PC-3 (cell line): ENCODE measurements at regions not wholly inside any gene's neighbourhood (a gene's known extent, or its start where the extent isn't known, plus 50 kb on each side); places are given as distances from the start of the nearest gene placed in this dataset.
A peak's percentile ranks its signal among the peaks of the same experiment; 100 is the strongest.

Source experiments
- ATAC-seq: fragments of 200-7000 bp; cut with Tn5 transposase; 2 replicates; pipeline ENCODE4 v1.9.1; 2020; ENCODE audit warnings: mild to moderate bottlenecking, moderate library complexity
- BruUV-seq: library from RNA; stranded (reverse); fragments of 400-500 nt; replicated peaks from 2 replicates; lab custom pipeline; 2021; lab: Mats Ljungman, UMichigan
- CTCF ChIA-PET: fragments of 300-600 bp; sonication (Branson Sonifier 250); formaldehyde crosslinking; loops from one replicate; lab custom pipeline; 2022; ENCODE audit warnings: antibody characterized with exemption; lab: Charles Lee
- POLR2A ChIA-PET: fragments of 300-600 bp; sonication (Branson Sonifier 250); formaldehyde crosslinking; loops from one replicate; lab custom pipeline; 2022; ENCODE audit warnings: antibody characterized with exemption; ENCODE audit not compliant: unreplicated experiment; lab: Charles Lee
- DNase-seq: peaks from one replicate; pipeline ENCODE4 v3.0.0-alpha.2; 2015
- H2AFZ ChIP-seq: fragments of 300-600 bp; sonication (generic); 2 replicates; pipeline ENCODE4 v1.6.0; 2016; ENCODE audit warnings: antibody characterized with exemption, low read length
- H3F3A ChIP-seq: fragments of 300-600 bp; sonication (generic); one replicate; pipeline ENCODE4 v1.6.0; 2017; ENCODE audit warnings: antibody characterized with exemption, low read length, control low read depth, mild to moderate bottlenecking; ENCODE audit not compliant: unreplicated experiment
- H3K27ac ChIP-seq: fragments of 300-600 bp; sonication (generic); 2 replicates; pipeline ENCODE4 v1.5.1; 2016; ENCODE audit warnings: mild to moderate bottlenecking, low read length
- H3K27me3 ChIP-seq: fragments of 300-600 bp; sonication (generic); 2 replicates; pipeline ENCODE4 v1.6.1; 2016; ENCODE audit warnings: low read length, mixed read lengths
- H3K36me3 ChIP-seq: fragments of 300-600 bp; sonication (generic); 2 replicates; pipeline ENCODE4 v1.6.1; 2016; ENCODE audit warnings: low read depth, mixed run types, low read length, mixed read lengths
- H3K4me1 ChIP-seq: fragments of 300-600 bp; sonication (generic); 2 replicates; pipeline ENCODE4 v1.5.1; 2016; ENCODE audit warnings: low read length; ENCODE audit not compliant: insufficient read depth
- H3K4me2 ChIP-seq: fragments of 300-600 bp; sonication (generic); 2 replicates; pipeline ENCODE4 v1.6.0; 2016; ENCODE audit warnings: low read length
- H3K4me3 ChIP-seq: fragments of 300-600 bp; sonication (generic); 2 replicates; pipeline ENCODE4 v1.5.1; 2016; ENCODE audit warnings: mild to moderate bottlenecking, low read length, mixed read lengths
- H3K79me2 ChIP-seq: fragments of 300-600 bp; sonication (generic); 2 replicates; pipeline ENCODE4 v1.6.1; 2017; ENCODE audit warnings: low read length, mixed read lengths
- H3K9ac ChIP-seq: fragments of 300-600 bp; sonication (generic); 2 replicates; pipeline ENCODE4 v1.6.0; 2016; ENCODE audit warnings: mild to moderate bottlenecking, low read length
- H3K9me2 ChIP-seq: fragments of 300-600 bp; sonication (generic); replicated peaks from 2 replicates; pipeline ENCODE4 v1.6.1; 2016; ENCODE audit warnings: mixed run types, low read length, mixed read lengths
- H3K9me3 ChIP-seq: fragments of 300-600 bp; sonication (generic); 2 replicates; pipeline ENCODE4 v1.6.1; 2016; ENCODE audit warnings: low read length, mixed read lengths
- H4K20me1 ChIP-seq: fragments of 300-600 bp; sonication (generic); 2 replicates; pipeline ENCODE4 v1.6.1; 2016; ENCODE audit warnings: low read length, mixed read lengths
- CTCF ChIP-seq: fragments of 300-600 bp; sonication (generic); conservative IDR thresholded peaks from 2 replicates; pipeline ENCODE4 v1.5.1; 2017; ENCODE audit warnings: antibody characterized with exemption, low read depth, mild to moderate bottlenecking, low read length
- EZH2 ChIP-seq: fragments of 300-600 bp; sonication (generic); IDR thresholded peaks from one replicate; pipeline ENCODE4 v1.6.1; 2017; ENCODE audit warnings: antibody characterized with exemption, mild to moderate bottlenecking, low read length; ENCODE audit not compliant: unreplicated experiment
- EZH2phosphoT487 ChIP-seq: fragments of 300-600 bp; sonication (generic); IDR thresholded peaks from 2 replicates; pipeline ENCODE4 v1.6.1; 2018; ENCODE audit warnings: mild to moderate bottlenecking, antibody characterized with exemption, low read length, borderline replicate concordance
- intact Hi-C: fragments of 100-400 bp; cut with micrococcal nuclease; formaldehyde crosslinking; loops from 2 replicates; pipeline ENCODE4 v1.9.0; 2023

GRCh38 chr6:112466373-112467151 lies 119.4 kb downstream of the RFPL4B start:
- intact Hi-C loops = no loop called here
- POLR2A ChIA-PET = interaction anchor here (0.6 kb wide), 2 partner anchors 168 to 618 kb away, joined by 4 to 5 read pairs; no protein-coding TSS in a partner anchor

GRCh38 chr6:112468359-112468758 lies 121.2 kb downstream of the RFPL4B start:
- no peaks in the 10 kb centered on the region for H3K36me3 ChIP-seq
- H4K20me1 ChIP-seq = no peaks in the 10 kb centered on the region
- ATAC-seq (peak; percentile 72), DNase-seq (peak; percentile 72)
- H3K4me3 ChIP-seq = no peak overlapping the region
- ChIA-PET POLR2A (interaction anchor here (0.6 kb wide), 1 partner anchor 983 kb away, joined by 3 read pairs; no protein-coding TSS in a partner anchor), CTCF (interaction anchor here (0.5 kb wide), 1 partner anchor 76 kb away, joined by 10 read pairs; no protein-coding TSS in a partner anchor)
- H2AFZ ChIP-seq = no peak overlapping the region
- peaks cover 15% of the 10 kb centered on the region for H3K4me1 ChIP-seq
- no peaks in the 10 kb centered on the region for H3K9me2 ChIP-seq
- intact Hi-C loops = no loop called here
- H3K4me2 ChIP-seq = peak overlapping the region; percentile 66
- no peak overlapping the region for H3K9ac ChIP-seq
- no TSS peak for BruUV-seq
- no peaks in the 10 kb centered on the region for H3K79me2 ChIP-seq
- H3F3A ChIP-seq = no peaks in the 10 kb centered on the region
- no peaks in the 10 kb centered on the region for H3K9me3 ChIP-seq
- TF ChIP-seq CTCF (no peak), EZH2phosphoT487 (no peak), EZH2 (no peak)
- H3K27me3 ChIP-seq = no peaks in the 10 kb centered on the region
- no peak overlapping the region for H3K27ac ChIP-seq

More at GRCh38 chr6:112466373-112467151, 119.4 kb downstream of the RFPL4B start:
- no peak for TF ChIP-seq CTCF
- TF ChIP-seq EZH2phosphoT487 = no peak
- TF ChIP-seq EZH2 = no peak
- H3K27ac ChIP-seq = peak overlapping the region; percentile 19
- BruUV-seq = TSS peak; percentile 42
- peak; percentile 75 for DNase-seq
- no peaks in the 10 kb centered on the region for H3K27me3 ChIP-seq
- H3K9ac ChIP-seq = no peak overlapping the region
- H3K9me2 ChIP-seq = no peaks in the 10 kb centered on the region
- H3K9me3 ChIP-seq = no peaks in the 10 kb centered on the region
- H3K79me2 ChIP-seq = no peaks in the 10 kb centered on the region
- no peaks in the 10 kb centered on the region for H4K20me1 ChIP-seq
- 0 out of 2 replicates have a peak overlapping the region, but pooled peaks have one; percentile 23 for H3K4me3 ChIP-seq
- peak; percentile 86 for ATAC-seq
- CTCF ChIA-PET = no interaction called here
- peaks cover 15% of the 10 kb centered on the region for H3K4me1 ChIP-seq
- no peaks in the 10 kb centered on the region for H3F3A ChIP-seq
- H2AFZ ChIP-seq = peak overlapping the region; percentile 35; the same call in 1 of the 2 replicates
- H3K36me3 ChIP-seq = no peaks in the 10 kb centered on the region
- peak overlapping the region; percentile 68 for H3K4me2 ChIP-seq

- TF ChIP-seq EZH2 (no peak), CTCF (no peak)
- ATAC-seq (no peak), DNase-seq (no peak)
- Histone ChIP-seq H3K9me2 (no peaks in the 10 kb centered on the region), H3K27ac (no peak overlapping the region), H4K20me1 (no peaks in the 10 kb centered on the region), H3K4me2 (no peak overlapping the region), H3K4me1 (peaks cover 15% of the 10 kb centered on the region), H2AFZ (no peak overlapping the region), H3K4me3 (no peak overlapping the region), H3K27me3 (no peaks in the 10 kb centered on the region), H3K9me3 (no peaks in the 10 kb centered on the region), H3K36me3 (no peaks in the 10 kb centered on the region), H3K9ac (no peak overlapping the region), H3F3A (no peaks in the 10 kb centered on the region), H3K79me2 (no peaks in the 10 kb centered on the region)
- no TSS peak for BruUV-seq
- ChIA-PET POLR2A (no interaction called here), CTCF (no interaction called here)
- intact Hi-C loops = no loop called here
Observed at GRCh38 chr6:112469306-112469705, 122.2 kb downstream of the RFPL4B start.
